WTC11 (cell line): ENCODE measurements at regions not wholly inside any gene's neighbourhood (a gene's known extent, or its start where the extent isn't known, plus 50 kb on each side); places are given as distances from the start of the nearest gene placed in this dataset.

Experiments
- CREB1 ChIP-seq: sonication (generic); formaldehyde crosslinking; IDR thresholded peaks from 2 replicates; pipeline ENCODE4 v1.8.0; 2023; ENCODE audit warnings: mild to moderate bottlenecking, missing genetic modification reagents
- TF ChIP-seq, protein P1 (sequence below): sonication (generic); formaldehyde crosslinking; IDR thresholded peaks from 2 replicates; pipeline ENCODE4 v1.8.0; 2023; ENCODE audit warnings: mild to moderate bottlenecking, missing genetic modification reagents
- TF ChIP-seq, protein P2 (sequence below): fragments of 200-600 bp; IDR thresholded peaks from 2 replicates; pipeline ENCODE4 v1.8.0; 2022; ENCODE audit warnings: antibody characterized with exemption

DNA sequence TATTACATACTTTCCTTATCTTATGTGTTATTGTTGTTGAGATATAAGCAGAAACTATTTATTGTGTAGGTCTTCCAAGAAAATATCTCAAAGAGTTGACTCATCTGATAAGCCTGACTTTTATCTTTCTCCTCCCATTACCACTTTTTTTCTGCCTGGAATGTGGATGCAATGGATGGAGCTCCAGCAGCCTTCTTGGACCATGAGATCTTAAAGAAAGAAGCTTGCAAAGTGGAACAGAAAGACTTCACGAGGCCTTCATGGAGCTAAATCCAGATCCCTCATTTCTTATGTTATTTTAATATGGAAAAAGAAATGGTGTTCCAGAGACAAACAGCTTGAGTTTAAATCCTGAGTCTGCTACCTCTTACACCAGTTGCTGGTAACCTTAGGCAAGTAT, 237.6 kb upstream of the FOXF1 start:
- TF ChIP-seq, protein P1, sequence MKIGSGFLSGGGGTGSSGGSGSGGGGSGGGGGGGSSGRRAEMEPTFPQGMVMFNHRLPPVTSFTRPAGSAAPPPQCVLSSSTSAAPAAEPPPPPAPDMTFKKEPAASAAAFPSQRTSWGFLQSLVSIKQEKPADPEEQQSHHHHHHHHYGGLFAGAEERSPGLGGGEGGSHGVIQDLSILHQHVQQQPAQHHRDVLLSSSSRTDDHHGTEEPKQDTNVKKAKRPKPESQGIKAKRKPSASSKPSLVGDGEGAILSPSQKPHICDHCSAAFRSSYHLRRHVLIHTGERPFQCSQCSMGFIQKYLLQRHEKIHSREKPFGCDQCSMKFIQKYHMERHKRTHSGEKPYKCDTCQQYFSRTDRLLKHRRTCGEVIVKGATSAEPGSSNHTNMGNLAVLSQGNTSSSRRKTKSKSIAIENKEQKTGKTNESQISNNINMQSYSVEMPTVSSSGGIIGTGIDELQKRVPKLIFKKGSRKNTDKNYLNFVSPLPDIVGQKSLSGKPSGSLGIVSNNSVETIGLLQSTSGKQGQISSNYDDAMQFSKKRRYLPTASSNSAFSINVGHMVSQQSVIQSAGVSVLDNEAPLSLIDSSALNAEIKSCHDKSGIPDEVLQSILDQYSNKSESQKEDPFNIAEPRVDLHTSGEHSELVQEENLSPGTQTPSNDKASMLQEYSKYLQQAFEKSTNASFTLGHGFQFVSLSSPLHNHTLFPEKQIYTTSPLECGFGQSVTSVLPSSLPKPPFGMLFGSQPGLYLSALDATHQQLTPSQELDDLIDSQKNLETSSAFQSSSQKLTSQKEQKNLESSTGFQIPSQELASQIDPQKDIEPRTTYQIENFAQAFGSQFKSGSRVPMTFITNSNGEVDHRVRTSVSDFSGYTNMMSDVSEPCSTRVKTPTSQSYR (CRISPR knock-in tag), result no peak
- TF ChIP-seq CREB1 (CRISPR knock-in tag), result no peak
- TF ChIP-seq, protein P2, sequence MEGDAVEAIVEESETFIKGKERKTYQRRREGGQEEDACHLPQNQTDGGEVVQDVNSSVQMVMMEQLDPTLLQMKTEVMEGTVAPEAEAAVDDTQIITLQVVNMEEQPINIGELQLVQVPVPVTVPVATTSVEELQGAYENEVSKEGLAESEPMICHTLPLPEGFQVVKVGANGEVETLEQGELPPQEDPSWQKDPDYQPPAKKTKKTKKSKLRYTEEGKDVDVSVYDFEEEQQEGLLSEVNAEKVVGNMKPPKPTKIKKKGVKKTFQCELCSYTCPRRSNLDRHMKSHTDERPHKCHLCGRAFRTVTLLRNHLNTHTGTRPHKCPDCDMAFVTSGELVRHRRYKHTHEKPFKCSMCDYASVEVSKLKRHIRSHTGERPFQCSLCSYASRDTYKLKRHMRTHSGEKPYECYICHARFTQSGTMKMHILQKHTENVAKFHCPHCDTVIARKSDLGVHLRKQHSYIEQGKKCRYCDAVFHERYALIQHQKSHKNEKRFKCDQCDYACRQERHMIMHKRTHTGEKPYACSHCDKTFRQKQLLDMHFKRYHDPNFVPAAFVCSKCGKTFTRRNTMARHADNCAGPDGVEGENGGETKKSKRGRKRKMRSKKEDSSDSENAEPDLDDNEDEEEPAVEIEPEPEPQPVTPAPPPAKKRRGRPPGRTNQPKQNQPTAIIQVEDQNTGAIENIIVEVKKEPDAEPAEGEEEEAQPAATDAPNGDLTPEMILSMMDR, result no peak
